ENCODE measurements at regions not wholly inside any gene's neighbourhood (a gene's known extent, or its start where the extent isn't known, plus 50 kb on each side); places are given as distances from the start of the nearest gene placed in this dataset.
A peak's percentile ranks its signal among the peaks of the same experiment; 100 is the strongest.
"Not testable (repeated sequence)": the region's sequence is repeated elsewhere in the genome, so short reads cannot be mapped to it uniquely, and the experiment has no call there.

GRCh38 chr1:60888126-60888525 lies 194.2 kb upstream of the NFIA start:
- no peaks in the 10 kb centered on the region for H3K36me3 Mint-ChIP-seq
- H3K27me3 Mint-ChIP-seq = no peaks in the 10 kb centered on the region
- H3K27ac Mint-ChIP-seq = no peak overlapping the region
- no peak for DNase-seq
- no peaks in the 10 kb centered on the region for H3K4me1 Mint-ChIP-seq
- H3K9me3 Mint-ChIP-seq = no peaks in the 10 kb centered on the region
- ATAC-seq (replicated peaks) = no peak
- no peak overlapping the region for H3K4me3 Mint-ChIP-seq

- ATAC-seq (replicated peaks) (no peak), DNase-seq (no peak)
- Mint-ChIP-seq H3K9me3 (no peaks in the 10 kb centered on the region), H3K27me3 (no peaks in the 10 kb centered on the region), H3K4me3 (no peak overlapping the region), H3K4me1 (no peaks in the 10 kb centered on the region), H3K27ac (no peak overlapping the region), H3K36me3 (no peaks in the 10 kb centered on the region)
Measured at GRCh38 chr1:60886793-60887331, 195.5 kb upstream of the NFIA start.

- H3K9me3 Mint-ChIP-seq = no peaks in the 10 kb centered on the region
- no peak overlapping the region for H3K27ac Mint-ChIP-seq
- no peak overlapping the region for H3K4me3 Mint-ChIP-seq
- no peaks in the 10 kb centered on the region for H3K27me3 Mint-ChIP-seq
- DNase-seq (no peak), ATAC-seq (replicated peaks) (no peak)
- H3K36me3 Mint-ChIP-seq = no peaks in the 10 kb centered on the region
- no peaks in the 10 kb centered on the region for H3K4me1 Mint-ChIP-seq
Measured at GRCh38 chr1:60886090-60886489, 196.3 kb upstream of the NFIA start.

- H3K4me1 Mint-ChIP-seq = no peaks in the 10 kb centered on the region
- no peak for DNase-seq
- no peaks in the 10 kb centered on the region for H3K36me3 Mint-ChIP-seq
- H3K27me3 Mint-ChIP-seq = no peaks in the 10 kb centered on the region
- ATAC-seq (replicated peaks) = no peak
- H3K27ac Mint-ChIP-seq = no peak overlapping the region
- H3K4me3 Mint-ChIP-seq = no peak overlapping the region
- no peaks in the 10 kb centered on the region for H3K9me3 Mint-ChIP-seq
Measured at GRCh38 chr1:60880202-60880601, 202.2 kb upstream of the NFIA start.

- H3K36me3 Mint-ChIP-seq = no peaks in the 10 kb centered on the region
- DNase-seq (no peak), ATAC-seq (replicated peaks) (no peak)
- no peaks in the 10 kb centered on the region for H3K27me3 Mint-ChIP-seq
- H3K4me1 Mint-ChIP-seq = no peaks in the 10 kb centered on the region
- H3K9me3 Mint-ChIP-seq = no peaks in the 10 kb centered on the region
- H3K27ac Mint-ChIP-seq = no peak overlapping the region
- no peak overlapping the region for H3K4me3 Mint-ChIP-seq
Measured at GRCh38 chr1:60878323-60878722, 204.0 kb upstream of the NFIA start.

- Mint-ChIP-seq H3K27ac (no peak overlapping the region), H3K4me1 (no peaks in the 10 kb centered on the region), H3K4me3 (no peak overlapping the region), H3K9me3 (no peaks in the 10 kb centered on the region), H3K27me3 (no peaks in the 10 kb centered on the region), H3K36me3 (no peaks in the 10 kb centered on the region)
- no peak for DNase-seq
- no peak for ATAC-seq (replicated peaks)
Measured at GRCh38 chr1:60877376-60877775, 205.0 kb upstream of the NFIA start.

GRCh38 chr1:60876952-60877351 lies 205.4 kb upstream of the NFIA start:
- Mint-ChIP-seq H3K27ac (no peak overlapping the region), H3K4me1 (no peaks in the 10 kb centered on the region), H3K27me3 (no peaks in the 10 kb centered on the region), H3K4me3 (no peak overlapping the region), H3K9me3 (no peaks in the 10 kb centered on the region), H3K36me3 (no peaks in the 10 kb centered on the region)
- DNase-seq (no peak), ATAC-seq (replicated peaks) (no peak)

GRCh38 chr1:60875138-60875537 lies 207.2 kb upstream of the NFIA start:
- ATAC-seq (replicated peaks) (peak; percentile 8 to 16), DNase-seq (no peak)
- Mint-ChIP-seq H3K4me1 (no peaks in the 10 kb centered on the region), H3K27me3 (no peaks in the 10 kb centered on the region), H3K36me3 (no peaks in the 10 kb centered on the region), H3K9me3 (no peaks in the 10 kb centered on the region), H3K4me3 (no peak overlapping the region), H3K27ac (no peak overlapping the region)

- DNase-seq (no peak), ATAC-seq (replicated peaks) (peak; percentile 25 to 36)
- no peaks in the 10 kb centered on the region for H3K27me3 Mint-ChIP-seq
- no peak overlapping the region for H3K27ac Mint-ChIP-seq
- no peaks in the 10 kb centered on the region for H3K9me3 Mint-ChIP-seq
- H3K36me3 Mint-ChIP-seq = no peaks in the 10 kb centered on the region
- no peaks in the 10 kb centered on the region for H3K4me1 Mint-ChIP-seq
- H3K4me3 Mint-ChIP-seq = no peak overlapping the region
Measured at GRCh38 chr1:60874718-60875117, 207.6 kb upstream of the NFIA start.

- H3K9me3 Mint-ChIP-seq; H3K4me3 Mint-ChIP-seq; H3K27me3 Mint-ChIP-seq; H3K4me1 Mint-ChIP-seq; DNase-seq; H3K36me3 Mint-ChIP-seq; ATAC-seq (replicated peaks); H3K27ac Mint-ChIP-seq: not testable (repeated sequence)
Measured at GRCh38 chr1:60873396-60873795, 209.0 kb upstream of the NFIA start.

- no peak for ATAC-seq (replicated peaks)
- no peak overlapping the region for H3K27ac Mint-ChIP-seq
Measured at GRCh38 chr1:60872426-60873054, 209.8 kb upstream of the NFIA start.

GRCh38 chr1:60870269-60870865 lies 212.0 kb upstream of the NFIA start:
- no peak for DNase-seq
- no peaks in the 10 kb centered on the region for H3K36me3 Mint-ChIP-seq
- ATAC-seq (replicated peaks) = no peak
- no peaks in the 10 kb centered on the region for H3K4me1 Mint-ChIP-seq
- no peak overlapping the region for H3K4me3 Mint-ChIP-seq
- no peaks in the 10 kb centered on the region for H3K9me3 Mint-ChIP-seq
- H3K27ac Mint-ChIP-seq = no peak overlapping the region
- H3K27me3 Mint-ChIP-seq = no peaks in the 10 kb centered on the region

More at GRCh38 chr1:60872426-60873054, 209.8 kb upstream of the NFIA start:
- no peaks in the 10 kb centered on the region for H3K9me3 Mint-ChIP-seq
- H3K4me3 Mint-ChIP-seq = no peak overlapping the region
- no peaks in the 10 kb centered on the region for H3K36me3 Mint-ChIP-seq
- H3K27me3 Mint-ChIP-seq = no peaks in the 10 kb centered on the region
- no peak for DNase-seq
- H3K4me1 Mint-ChIP-seq = no peaks in the 10 kb centered on the region

GRCh38 chr1:60868901-60869663 lies 213.3 kb upstream of the NFIA start:
- H3K9me3 Mint-ChIP-seq = no peaks in the 10 kb centered on the region
- no peak for ATAC-seq (replicated peaks)
- no peak overlapping the region for H3K27ac Mint-ChIP-seq
- no peak overlapping the region for H3K4me3 Mint-ChIP-seq
- DNase-seq = no peak
- H3K27me3 Mint-ChIP-seq = no peaks in the 10 kb centered on the region
- no peaks in the 10 kb centered on the region for H3K36me3 Mint-ChIP-seq
- no peaks in the 10 kb centered on the region for H3K4me1 Mint-ChIP-seq

- H3K27me3 Mint-ChIP-seq = no peaks in the 10 kb centered on the region
- H3K9me3 Mint-ChIP-seq = no peaks in the 10 kb centered on the region
- no peaks in the 10 kb centered on the region for H3K36me3 Mint-ChIP-seq
- H3K4me3 Mint-ChIP-seq = no peak overlapping the region
- DNase-seq (no peak), ATAC-seq (replicated peaks) (no peak)
- H3K27ac Mint-ChIP-seq = no peak overlapping the region
- H3K4me1 Mint-ChIP-seq = no peaks in the 10 kb centered on the region
Measured at GRCh38 chr1:60867782-60868181, 214.6 kb upstream of the NFIA start.

Measured in stimulated activated naive B cell treated with anti-CD40 and anti-IgM and Interleukin-4, amounts not matched to agents 10 μg/mL and 1 μg/mL and 100 μg/mL, for 72 hours (primary cell).